H9 (cell line): ENCODE measurements at regions not wholly inside any gene's neighbourhood (a gene's known extent, or its start where the extent isn't known, plus 50 kb on each side); places are given as distances from the start of the nearest gene placed in this dataset.

Source experiments
- DNase-seq: peaks from one replicate; pipeline ENCODE4 v3.0.0-alpha.2; 2017
- H2AFZ ChIP-seq: one replicate; pipeline ENCODE4 v1.6.1; 2013; ENCODE audit warnings: mild to moderate bottlenecking, low read length, control low read depth, moderate library complexity
- H2AK5ac ChIP-seq: 2 replicates; pipeline ENCODE4 v1.6.1; 2013; ENCODE audit warnings: low read length, control low read depth, mixed read lengths; ENCODE audit not compliant: insufficient read length
- H2BK120ac ChIP-seq: one replicate; pipeline ENCODE4 v1.6.1; 2013; ENCODE audit warnings: low read depth, mild to moderate bottlenecking, low read length, control low read depth, inconsistent platforms; ENCODE audit not compliant: poor library complexity, severe bottlenecking
- H2BK12ac ChIP-seq: 2 replicates; pipeline ENCODE4 v1.6.1; 2013; ENCODE audit warnings: low read length, control low read depth, mixed read lengths, low read depth; ENCODE audit not compliant: insufficient read length
- H2BK15ac ChIP-seq: 2 replicates; pipeline ENCODE4 v1.6.1; 2013; ENCODE audit warnings: low read depth, low read length, control low read depth
- H2BK20ac ChIP-seq: one replicate; pipeline ENCODE4 v1.6.1; 2013; ENCODE audit warnings: low read depth, mild to moderate bottlenecking, low read length, control low read depth, inconsistent platforms; ENCODE audit not compliant: poor library complexity, severe bottlenecking
- H2BK5ac ChIP-seq: 2 replicates; pipeline ENCODE4 v1.6.1; 2013; ENCODE audit warnings: low read length, control low read depth, mixed read lengths; ENCODE audit not compliant: insufficient read length
- H3K14ac ChIP-seq: 2 replicates; pipeline ENCODE4 v1.6.1; 2013; ENCODE audit warnings: low read length, control low read depth; ENCODE audit not compliant: insufficient read depth
- H3K18ac ChIP-seq: 2 replicates; pipeline ENCODE4 v1.6.1; 2013; ENCODE audit warnings: low read depth, mild to moderate bottlenecking, mixed read lengths, low read length, control low read depth; ENCODE audit not compliant: insufficient read length
- H3K23ac ChIP-seq: 2 replicates; pipeline ENCODE4 v1.6.1; 2013; ENCODE audit warnings: low read length, control low read depth, mixed read lengths, low read depth; ENCODE audit not compliant: insufficient read length
- H3K23me2 ChIP-seq: 2 replicates; pipeline ENCODE4 v1.6.1; 2013; ENCODE audit warnings: low read depth, mild to moderate bottlenecking, mixed read lengths, low read length, control low read depth; ENCODE audit not compliant: insufficient read length, poor library complexity, severe bottlenecking
- H3K27ac ChIP-seq: 2 replicates; pipeline ENCODE4 v1.5.1; 2013; ENCODE audit warnings: low read length, control low read depth, mixed read lengths, low read depth; ENCODE audit not compliant: insufficient read length
- H3K27me3 ChIP-seq: 2 replicates; pipeline ENCODE4 v1.6.1; 2013; ENCODE audit warnings: low read length, control low read depth, inconsistent platforms; ENCODE audit not compliant: insufficient read depth
- H3K4ac ChIP-seq: 2 replicates; pipeline ENCODE4 v1.6.1; 2013; ENCODE audit warnings: low read depth, mild to moderate bottlenecking, control low read depth, inconsistent platforms, low read length, moderate library complexity
- H3K4me1 ChIP-seq: 2 replicates; pipeline ENCODE4 v1.6.1; 2013; ENCODE audit warnings: low read length, control low read depth, inconsistent platforms; ENCODE audit not compliant: insufficient read depth
- H3K4me2 ChIP-seq: 2 replicates; pipeline ENCODE4 v1.6.1; 2013; ENCODE audit warnings: low read length, control low read depth, mixed read lengths; ENCODE audit not compliant: insufficient read length, insufficient read depth
- H3K56ac ChIP-seq: 2 replicates; pipeline ENCODE4 v1.6.1; 2013; ENCODE audit warnings: low read depth, mild to moderate bottlenecking, mixed read lengths, low read length, control low read depth; ENCODE audit not compliant: insufficient read length
- H3K79me1 ChIP-seq: 2 replicates; pipeline ENCODE4 v1.6.1; 2013; ENCODE audit warnings: low read depth, mild to moderate bottlenecking, moderate library complexity, low read length, control low read depth, inconsistent platforms; ENCODE audit not compliant: insufficient read depth, poor library complexity, severe bottlenecking
- H3K79me2 ChIP-seq: 2 replicates; pipeline ENCODE4 v1.6.1; 2013; ENCODE audit warnings: low read length, control low read depth, inconsistent platforms; ENCODE audit not compliant: insufficient read depth
- H3K9ac ChIP-seq: 2 replicates; pipeline ENCODE4 v1.6.1; 2013; ENCODE audit warnings: low read length, control low read depth, mixed read lengths; ENCODE audit not compliant: insufficient read length; ENCODE audit errors: extremely low read depth
- H3K9me3 ChIP-seq: one replicate; pipeline ENCODE4 v1.6.1; 2013; ENCODE audit warnings: low read depth, low read length, inconsistent platforms; ENCODE audit not compliant: control insufficient read depth
- H3T11ph ChIP-seq: one replicate; pipeline ENCODE4 v1.6.1; 2013; ENCODE audit warnings: mild to moderate bottlenecking, low read length, control low read depth, inconsistent platforms
- H4K20me1 ChIP-seq: one replicate; pipeline ENCODE4 v1.6.1; 2013; ENCODE audit not compliant: control insufficient read depth, insufficient read length, insufficient read depth
- H4K5ac ChIP-seq: 2 replicates; pipeline ENCODE4 v1.6.1; 2013; ENCODE audit warnings: low read depth, mild to moderate bottlenecking, mixed read lengths, low read length, control low read depth; ENCODE audit not compliant: insufficient read length
- H4K8ac ChIP-seq: replicated peaks from 2 replicates; pipeline ENCODE4 v1.6.1; 2013; ENCODE audit warnings: low read length, control low read depth, mixed read lengths, low read depth; ENCODE audit not compliant: insufficient read length
- H4K91ac ChIP-seq: 2 replicates; pipeline ENCODE4 v1.6.1; 2013; ENCODE audit warnings: low read depth, mild to moderate bottlenecking, moderate library complexity, mixed read lengths, low read length, control low read depth; ENCODE audit not compliant: insufficient read length
- H3K27ac Mint-ChIP-seq, 3 experiments: 2 replicates in 2 of 3; 3 replicates in 1 of 3; pipeline ENCODE4 v1.8.0; 2020 to 2021; ENCODE audit warnings: mixed read lengths in 3 of 3, mild to moderate bottlenecking in 1 of 3, moderate library complexity in 1 of 3
- H3K27me3 Mint-ChIP-seq: 2 replicates; pipeline ENCODE4 v1.8.0; 2021; ENCODE audit warnings: low read depth, mild to moderate bottlenecking, moderate library complexity, mixed read lengths
- H3K36me3 Mint-ChIP-seq, 3 experiments: 2 replicates in 2 of 3; 3 replicates in 1 of 3; pipeline ENCODE4 v1.8.0; 2020 to 2021; ENCODE audit warnings: low read depth in 3 of 3, mixed read lengths in 3 of 3; ENCODE audit not compliant: insufficient read depth in 1 of 3
- H3K4me1 Mint-ChIP-seq, 2 experiments: 2 replicates each; pipeline ENCODE4 v1.8.0; 2020; ENCODE audit warnings: mixed read lengths in 2 of 2
- H3K4me3 Mint-ChIP-seq, 2 experiments: 2 replicates in 1 of 2; 3 replicates in 1 of 2; pipeline ENCODE4 v1.8.0; 2020 to 2021; ENCODE audit warnings: mild to moderate bottlenecking in 2 of 2, mixed read lengths in 2 of 2, moderate library complexity in 1 of 2
- H3K9me3 Mint-ChIP-seq, 2 experiments: 2 replicates in 1 of 2; 3 replicates in 1 of 2; pipeline ENCODE4 v1.8.0; 2020; ENCODE audit warnings: mild to moderate bottlenecking in 2 of 2, mixed read lengths in 2 of 2, moderate library complexity in 1 of 2
- CTCF ChIP-seq: fragments of 200-600 bp; sonication (generic); conservative IDR thresholded peaks from 3 replicates; pipeline ENCODE4 v1.8.0; 2021; ENCODE audit warnings: antibody characterized with exemption, mild to moderate bottlenecking
- WGBS: extraction: QIAGEN DNeasy Blood & Tissue Kit; methylation state at CpG from one replicate; pipeline ENCODE4 v1.1.7; 2013; ENCODE audit warnings: missing lambda C conversion rate, low lambda C conversion rate, mixed read lengths; ENCODE audit not compliant: insufficient read length; ENCODE audit errors: extremely low coverage; 5-methylcytosine and 5-hydroxymethylcytosine counted together

- Histone ChIP-seq H3T11ph (no peak overlapping the region), H3K56ac (no peak overlapping the region), H3K23me2 (no peaks in the 10 kb centered on the region), H3K27me3 (no peaks in the 10 kb centered on the region; the same call in 1 of the 2 replicates), H2AK5ac (no peak overlapping the region), H3K4ac (no peak overlapping the region), H3K9ac (no peak overlapping the region), H4K91ac (no peak overlapping the region), H2BK5ac (no peak overlapping the region), H3K79me1 (no peaks in the 10 kb centered on the region), H4K20me1 (no peaks in the 10 kb centered on the region), H3K79me2 (no peaks in the 10 kb centered on the region), H3K23ac (no peak overlapping the region), H3K9me3 (no peaks in the 10 kb centered on the region), H4K5ac (no peak overlapping the region), H4K8ac (no peak overlapping the region), H3K4me2 (no peak overlapping the region), H2BK20ac (no peak overlapping the region), H2BK120ac (no peak overlapping the region), H3K27ac (no peak overlapping the region), H2BK12ac (no peak overlapping the region), H3K4me1 (no peaks in the 10 kb centered on the region), H3K14ac (no peak overlapping the region), H3K18ac (no peak overlapping the region), H2BK15ac (no peak overlapping the region), H2AFZ (no peak overlapping the region)
- Mint-ChIP-seq H3K36me3 (peaks cover 0 to 9% (median 2%) of the 10 kb centered on the region in 3 experiments; a peak in 2 of 7 replicates), H3K27me3 (no peaks in the 10 kb centered on the region), H3K4me1 (no peaks in the 10 kb centered on the region), H3K4me3 (no peak overlapping the region), H3K27ac (no peak overlapping the region), H3K9me3 (peaks cover 3 to 4% of the 10 kb centered on the region in 2 experiments; a peak in 3 of 5 replicates)
- no CpG with 5 or more reads among the region's 5 CpGs for WGBS
- no peak for TF ChIP-seq CTCF
- DNase-seq: no peak
These were observed 114.2 kb upstream of the THBS1 start for GRCh38 chr15:39466750-39467105.
